HG03175 (cell line): ENCODE measurements at regions not wholly inside any gene's neighbourhood (a gene's known extent, or its start where the extent isn't known, plus 50 kb on each side); places are given as distances from the start of the nearest gene placed in this dataset.

Experiments
- ATAC-seq: cut with Tn5 transposase; IDR thresholded peaks from one replicate; pipeline ENCODE4 v1.9.1; 2021; ENCODE audit warnings: mild to moderate bottlenecking, moderate library complexity; ENCODE audit not compliant: unreplicated experiment

- no peak for ATAC-seq
Observed at GRCh38 chr3:70805061-70805889, 492.8 kb upstream of the MDFIC2 start.

DNA sequence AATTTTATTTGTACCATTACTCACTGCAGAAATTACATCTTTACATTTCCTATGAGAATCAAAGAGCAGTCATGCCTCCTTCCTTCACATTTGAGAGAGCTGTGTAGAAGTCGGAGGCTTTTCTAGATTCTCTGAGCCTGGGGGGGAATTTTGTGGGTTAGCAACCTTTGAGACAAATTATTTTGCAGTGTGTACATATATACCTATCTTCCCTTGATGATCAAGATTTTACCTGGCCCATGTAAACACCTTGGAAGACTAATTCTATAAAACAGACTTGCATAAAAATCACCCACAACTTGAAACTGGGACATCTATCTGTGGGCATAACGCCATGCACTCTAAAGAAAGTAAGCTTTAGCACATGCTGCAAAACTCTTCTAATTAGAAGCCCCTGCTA is 491.5 kb upstream of the MDFIC2 start:
- ATAC-seq = no peak

DNA sequence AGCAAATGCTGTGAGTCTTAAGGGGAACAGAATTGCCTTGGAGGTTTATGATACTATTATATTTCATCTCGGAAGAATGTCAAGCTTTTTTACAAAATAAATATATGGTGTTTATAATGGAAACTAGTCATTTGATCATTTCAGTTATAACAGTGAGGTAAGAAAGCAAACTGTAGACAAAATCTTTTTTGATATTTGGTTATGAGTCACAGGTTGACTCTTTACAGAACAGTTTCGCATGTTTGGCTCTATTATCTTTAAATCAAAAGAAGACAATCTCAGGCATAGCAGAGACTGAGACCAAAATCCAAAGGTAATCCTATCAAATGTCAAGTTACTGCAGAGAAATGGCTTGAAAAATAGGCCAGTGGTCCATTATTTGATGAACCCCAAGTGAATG is 490.9 kb upstream of the MDFIC2 start:
- no peak for ATAC-seq

DNA sequence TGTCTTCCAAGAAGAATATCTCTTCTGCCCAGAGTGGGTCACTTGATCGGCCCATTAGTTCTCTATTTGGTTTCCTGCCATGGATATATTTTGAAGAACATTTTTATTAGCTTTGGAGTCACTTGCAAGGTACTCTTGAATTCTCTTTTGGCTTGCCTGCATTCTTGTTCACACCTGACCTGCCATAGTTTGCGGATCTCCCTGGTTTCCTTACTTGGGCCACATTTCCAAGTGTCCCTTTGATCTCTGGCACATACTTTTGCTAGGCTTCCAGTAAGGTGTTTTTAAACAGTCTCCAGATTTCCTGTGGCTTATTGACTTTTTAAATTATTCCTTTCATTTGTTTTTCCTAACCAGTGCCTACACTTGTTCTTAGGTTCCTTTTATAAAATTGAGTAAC is 488.5 kb upstream of the MDFIC2 start:
- ATAC-seq = no peak

DNA sequence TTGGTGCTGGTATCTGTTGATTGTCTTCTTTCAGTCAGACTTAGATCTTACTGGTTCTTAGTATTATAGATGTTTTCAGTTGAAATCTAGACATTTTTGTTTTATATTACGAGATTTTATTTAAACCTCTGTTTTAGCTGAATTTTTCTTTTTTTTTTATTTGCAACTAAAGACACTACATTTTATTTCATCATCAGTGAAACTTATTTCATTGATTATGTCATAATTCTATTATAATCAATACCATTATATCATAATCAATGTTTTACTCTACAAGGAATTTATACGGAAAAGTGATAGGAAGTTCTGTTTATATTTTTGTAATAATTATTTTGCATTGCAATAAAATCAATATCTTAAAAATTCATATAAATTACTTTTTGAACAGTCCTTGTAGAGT is 477.4 kb upstream of the MDFIC2 start:
- ATAC-seq = no peak

DNA sequence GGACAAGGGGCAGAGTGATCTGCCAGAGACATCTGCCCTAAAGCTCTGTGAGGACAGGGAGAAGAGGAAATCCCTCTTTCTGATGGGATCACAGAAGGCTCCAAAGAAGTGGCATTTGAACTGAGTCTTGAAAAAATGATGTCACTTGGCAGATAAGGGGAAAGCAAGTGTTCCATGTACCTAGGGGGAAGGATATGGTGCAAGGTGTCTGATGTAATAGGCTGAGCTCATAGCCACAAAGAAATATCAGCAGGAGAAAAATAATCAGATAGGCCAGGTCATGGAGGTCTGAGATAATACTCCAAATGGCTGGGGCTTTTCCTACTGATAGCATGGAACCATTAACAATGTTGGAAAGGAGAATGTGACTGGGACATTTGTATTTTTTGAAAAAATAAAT is 468.4 kb upstream of the MDFIC2 start:
- no peak for ATAC-seq

DNA sequence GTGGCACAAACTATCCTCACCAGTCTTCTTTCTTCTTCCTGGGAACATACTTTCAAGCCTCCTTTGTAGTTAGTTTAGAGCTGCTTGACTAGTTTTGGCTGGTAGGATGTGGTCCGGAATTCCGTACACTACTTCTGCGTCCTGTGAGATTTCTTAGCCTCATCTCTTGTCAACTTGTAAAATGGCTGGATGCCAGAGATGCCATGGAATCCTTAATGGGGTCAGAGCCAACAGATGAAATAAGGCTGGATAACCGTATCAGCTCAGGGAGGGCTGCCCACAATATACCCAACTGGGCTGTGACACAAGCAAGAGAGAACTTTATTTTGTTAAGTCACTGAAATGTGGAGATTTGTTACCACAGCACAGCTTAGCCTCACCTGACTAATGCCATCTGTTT is 466.9 kb upstream of the MDFIC2 start:
- no peak for ATAC-seq

DNA sequence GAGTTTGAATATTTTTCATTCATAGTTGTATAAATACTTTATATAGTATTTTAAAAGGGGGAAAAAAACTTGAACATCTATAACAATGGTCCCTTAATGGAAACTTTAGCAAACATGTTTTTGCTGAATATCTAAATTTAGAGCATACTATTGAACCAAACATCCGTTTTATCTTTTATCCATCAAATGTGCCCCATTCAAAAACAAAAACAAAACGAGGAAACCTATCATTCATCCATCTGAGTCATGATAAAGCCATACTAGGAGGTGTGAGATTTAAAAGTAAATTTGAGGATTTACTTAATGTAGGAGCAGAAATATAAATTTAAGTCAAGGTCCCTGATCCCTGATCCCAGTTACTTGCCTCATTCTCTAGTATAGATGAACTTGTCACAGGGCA is 463.6 kb upstream of the MDFIC2 start:
- no peak for ATAC-seq

- ATAC-seq = no peak
Observed at GRCh38 chr3:70775257-70775656, 462.8 kb upstream of the MDFIC2 start.

GRCh38 chr3:70774641-70775040 is 462.2 kb upstream of the MDFIC2 start:
- no peak for ATAC-seq

GRCh38 chr3:70771426-70772147 is 459.1 kb upstream of the MDFIC2 start:
- ATAC-seq = peak; percentile 42

- no peak for ATAC-seq
Observed at GRCh38 chr3:70770650-70771049, 458.2 kb upstream of the MDFIC2 start.

DNA sequence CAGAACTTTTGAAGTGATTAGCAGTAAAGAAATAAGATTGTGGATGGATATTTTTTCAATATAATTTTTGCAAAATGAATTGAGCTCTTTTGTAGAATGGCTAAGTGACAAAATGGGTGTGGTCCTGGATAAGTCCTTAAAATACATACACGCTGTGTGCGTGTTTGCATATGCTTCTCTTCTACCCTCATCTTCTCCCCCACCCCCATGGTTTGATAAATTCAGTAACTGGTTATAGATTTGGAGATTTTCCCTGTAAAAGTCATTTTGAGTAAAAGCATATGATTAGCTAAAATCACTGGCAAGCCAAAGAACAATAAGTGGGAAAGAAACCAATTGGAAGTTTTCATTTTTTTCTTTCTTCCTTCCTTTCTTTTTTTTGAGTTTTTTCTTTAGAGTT is 453.9 kb upstream of the MDFIC2 start:
- no peak for ATAC-seq

- ATAC-seq = no peak
Observed at GRCh38 chr3:70763894-70764293, 451.5 kb upstream of the MDFIC2 start.

GRCh38 chr3:70757658-70758057 is 445.2 kb upstream of the MDFIC2 start:
- ATAC-seq = no peak

DNA sequence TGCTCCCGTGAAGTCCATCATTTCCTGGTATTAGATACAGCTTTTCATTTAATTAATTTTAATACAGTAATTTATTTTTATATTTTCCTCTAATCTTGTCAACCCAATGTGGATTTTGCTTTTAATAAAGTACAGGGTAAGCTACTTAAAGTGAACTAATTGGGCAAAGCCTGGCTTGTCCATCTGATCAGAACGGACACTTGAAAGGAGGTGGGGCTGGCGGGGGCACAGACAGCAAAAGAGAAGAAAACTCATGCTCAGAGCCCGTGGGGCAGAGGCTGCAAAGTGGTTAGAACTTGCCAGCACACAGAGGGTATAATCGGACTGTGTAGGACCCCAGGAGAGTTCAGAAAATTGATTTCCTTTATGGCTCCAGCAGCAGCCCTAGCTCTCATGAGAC is 443.1 kb upstream of the MDFIC2 start:
- no peak for ATAC-seq

DNA sequence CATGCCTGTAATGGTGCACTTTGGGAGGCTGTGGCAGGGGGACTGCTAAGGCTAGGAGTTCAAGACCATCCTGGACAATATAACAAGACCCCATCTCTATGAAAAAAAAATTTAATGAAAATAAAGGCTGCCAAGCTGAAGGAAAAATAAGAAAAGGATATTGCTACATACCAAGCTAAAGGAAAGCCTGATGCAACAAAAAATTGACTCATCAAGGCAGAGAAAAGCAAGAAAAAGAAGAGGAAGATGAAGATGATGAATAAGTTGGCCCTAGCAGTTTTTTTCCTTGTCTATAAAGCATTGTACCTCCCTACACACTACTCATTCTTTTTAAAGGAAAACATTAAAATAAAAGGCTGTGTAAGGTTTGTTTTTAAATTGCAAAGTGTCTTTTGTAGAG is 441.9 kb upstream of the MDFIC2 start:
- no peak for ATAC-seq

DNA sequence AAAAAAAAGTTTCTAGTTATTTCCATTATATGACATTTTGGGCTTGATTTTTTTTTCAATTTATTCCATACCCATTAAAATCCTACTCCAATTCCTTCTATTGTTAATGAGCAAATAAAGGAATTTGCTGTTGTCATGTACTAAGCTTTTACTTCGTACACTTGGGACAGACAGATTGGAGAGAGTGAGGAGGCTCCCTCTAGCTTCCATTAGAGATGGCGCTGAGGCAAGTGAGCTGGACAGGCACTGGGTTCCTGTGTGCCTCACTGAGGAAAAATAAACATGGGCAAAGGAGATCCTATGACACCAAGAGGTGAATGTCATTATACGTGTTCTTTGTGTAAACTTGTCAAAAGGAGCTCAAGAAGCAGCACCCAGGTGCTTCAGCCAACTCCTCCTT is 441.1 kb upstream of the MDFIC2 start:
- ATAC-seq = no peak

- no peak for ATAC-seq
Observed at GRCh38 chr3:70752051-70752450, 439.6 kb upstream of the MDFIC2 start.

DNA sequence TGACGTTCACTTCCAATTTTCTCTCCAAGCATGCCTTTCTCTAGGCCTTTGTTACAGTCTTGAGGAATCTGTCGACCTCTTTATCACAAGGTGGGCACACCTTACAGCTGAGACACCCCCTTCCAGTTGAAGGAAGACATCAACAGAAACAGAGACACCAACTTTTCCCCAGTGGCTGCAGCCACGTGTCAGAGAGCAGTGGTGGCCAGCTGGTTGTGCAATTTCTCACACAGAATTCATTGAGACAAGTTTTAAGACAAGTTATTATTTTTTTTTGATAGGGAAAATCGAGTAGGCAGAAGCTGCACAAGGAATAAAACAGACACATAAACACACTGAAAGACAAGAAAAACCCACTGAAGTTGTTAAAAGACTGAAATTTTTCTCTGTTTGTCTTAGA is 436.7 kb upstream of the MDFIC2 start:
- no peak for ATAC-seq

DNA sequence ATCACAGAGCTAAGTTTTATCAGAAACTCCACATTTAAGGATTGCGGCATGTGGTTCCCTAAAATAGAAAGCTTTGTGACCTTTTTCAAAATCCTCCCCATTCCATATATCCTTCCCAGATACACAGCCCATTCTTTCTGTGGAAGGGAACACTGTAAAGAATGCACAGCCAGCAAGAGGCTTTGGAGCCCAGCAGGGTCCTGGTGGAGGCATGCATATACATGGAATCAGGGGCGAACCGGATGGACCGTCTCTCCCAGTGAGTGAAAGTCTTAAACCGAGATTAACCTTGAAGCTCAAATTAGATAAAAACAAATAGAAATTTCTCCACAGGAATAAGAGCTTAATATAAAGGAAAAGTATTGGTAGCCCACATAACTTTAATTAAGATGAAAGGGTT is 436.2 kb upstream of the MDFIC2 start:
- ATAC-seq = no peak

- ATAC-seq = no peak
Observed at GRCh38 chr3:70747847-70748246, 435.4 kb upstream of the MDFIC2 start.

DNA sequence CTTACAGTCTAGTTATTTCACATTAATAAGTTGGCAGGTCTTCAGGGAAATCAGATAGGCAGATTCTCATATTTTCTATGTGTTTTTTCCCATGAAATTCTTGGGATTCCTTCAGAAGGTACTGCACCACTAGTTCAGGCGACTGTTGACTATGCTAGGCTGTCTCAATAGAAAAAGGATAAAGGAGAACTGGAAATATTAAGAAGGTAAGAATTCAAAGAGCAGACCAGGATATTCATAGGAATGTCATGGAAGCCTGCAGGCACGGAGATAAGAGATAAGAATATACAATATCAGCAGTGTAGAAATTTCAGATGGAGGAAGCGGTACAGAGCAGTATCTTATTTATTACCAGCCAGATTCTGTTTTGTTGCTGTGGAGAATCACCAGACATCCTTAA is 432.1 kb upstream of the MDFIC2 start:
- ATAC-seq = no peak
